ENCODE measurements at regions not wholly inside any gene's neighbourhood (a gene's known extent, or its start where the extent isn't known, plus 50 kb on each side); places are given as distances from the start of the nearest gene placed in this dataset.

DNA sequence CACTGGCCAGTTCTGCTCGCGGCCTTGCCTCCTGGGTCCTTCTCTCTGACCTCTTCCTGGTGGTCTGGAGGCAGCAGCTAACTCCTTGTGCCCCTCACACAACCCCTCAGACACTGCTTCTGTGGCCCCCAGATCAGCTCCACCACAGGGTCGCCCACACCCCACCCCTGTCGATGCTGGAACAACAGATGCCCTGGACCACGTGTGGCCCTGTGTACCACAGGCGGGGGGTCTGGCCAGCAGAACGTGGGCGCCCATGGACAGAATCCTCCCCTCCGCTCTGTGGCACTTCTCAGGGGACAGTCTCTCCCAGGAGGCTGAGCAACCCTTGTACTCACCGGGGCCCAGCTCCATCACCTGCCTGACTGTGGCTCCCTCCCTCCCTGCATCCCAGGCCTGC lies 245.6 kb downstream of the NDUFA10 start:
- H3K27ac ChIP-seq (ENCODE audit: extremely low read depth, low read depth, low read length) = no peak overlapping the region
- ChIA-PET POLR2A (no interaction called here), CTCF (ENCODE audit: low intra/inter-chr PET ratio) (interaction anchor here (0.7 kb wide), 1 partner anchor 53 kb away, joined by 3 read pairs; no protein-coding TSS in a partner anchor)
- H3K27me3 ChIP-seq (ENCODE audit: control insufficient read depth in 2 of 2, insufficient read depth in 2 of 2, low read length in 2 of 2) = peaks cover 2 to 45% of the 10 kb centered on the region in 2 experiments; a peak in 2 of 5 replicates
- H3K4me3 ChIP-seq = no peak overlapping the region
- no peak for TF ChIP-seq KDM2B (CRISPR knock-in tag; IDR thresholded peaks at IDR 0.05)
- no peak for TF ChIP-seq MCM5 (IDR thresholded peaks at IDR 0.05; ENCODE audit: low read depth)
- no peak for TF ChIP-seq ZNF668 (CRISPR knock-in tag; IDR thresholded peaks at IDR 0.05)
- no peak for TF ChIP-seq TEAD4 (IDR thresholded peaks at IDR 0.05; ENCODE audit: low read length)
- TF ChIP-seq TEAD4 (CRISPR knock-in tag; IDR thresholded peaks at IDR 0.05; ENCODE audit: borderline replicate concordance) = no peak
- TF ChIP-seq ELF1 (tag; IDR thresholded peaks at IDR 0.05) = no peak
- no peak for TF ChIP-seq ZNF134 (CRISPR knock-in tag; conservative IDR thresholded peaks at IDR 0.05)
- TF ChIP-seq, protein P1, sequence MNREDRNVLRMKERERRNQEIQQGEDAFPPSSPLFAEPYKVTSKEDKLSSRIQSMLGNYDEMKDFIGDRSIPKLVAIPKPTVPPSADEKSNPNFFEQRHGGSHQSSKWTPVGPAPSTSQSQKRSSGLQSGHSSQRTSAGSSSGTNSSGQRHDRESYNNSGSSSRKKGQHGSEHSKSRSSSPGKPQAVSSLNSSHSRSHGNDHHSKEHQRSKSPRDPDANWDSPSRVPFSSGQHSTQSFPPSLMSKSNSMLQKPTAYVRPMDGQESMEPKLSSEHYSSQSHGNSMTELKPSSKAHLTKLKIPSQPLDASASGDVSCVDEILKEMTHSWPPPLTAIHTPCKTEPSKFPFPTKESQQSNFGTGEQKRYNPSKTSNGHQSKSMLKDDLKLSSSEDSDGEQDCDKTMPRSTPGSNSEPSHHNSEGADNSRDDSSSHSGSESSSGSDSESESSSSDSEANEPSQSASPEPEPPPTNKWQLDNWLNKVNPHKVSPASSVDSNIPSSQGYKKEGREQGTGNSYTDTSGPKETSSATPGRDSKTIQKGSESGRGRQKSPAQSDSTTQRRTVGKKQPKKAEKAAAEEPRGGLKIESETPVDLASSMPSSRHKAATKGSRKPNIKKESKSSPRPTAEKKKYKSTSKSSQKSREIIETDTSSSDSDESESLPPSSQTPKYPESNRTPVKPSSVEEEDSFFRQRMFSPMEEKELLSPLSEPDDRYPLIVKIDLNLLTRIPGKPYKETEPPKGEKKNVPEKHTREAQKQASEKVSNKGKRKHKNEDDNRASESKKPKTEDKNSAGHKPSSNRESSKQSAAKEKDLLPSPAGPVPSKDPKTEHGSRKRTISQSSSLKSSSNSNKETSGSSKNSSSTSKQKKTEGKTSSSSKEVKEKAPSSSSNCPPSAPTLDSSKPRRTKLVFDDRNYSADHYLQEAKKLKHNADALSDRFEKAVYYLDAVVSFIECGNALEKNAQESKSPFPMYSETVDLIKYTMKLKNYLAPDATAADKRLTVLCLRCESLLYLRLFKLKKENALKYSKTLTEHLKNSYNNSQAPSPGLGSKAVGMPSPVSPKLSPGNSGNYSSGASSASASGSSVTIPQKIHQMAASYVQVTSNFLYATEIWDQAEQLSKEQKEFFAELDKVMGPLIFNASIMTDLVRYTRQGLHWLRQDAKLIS (CRISPR knock-in tag; IDR thresholded peaks at IDR 0.05) = no peak
- TF ChIP-seq ZNF644 (tag; IDR thresholded peaks at IDR 0.05; ENCODE audit: low read depth) = no peak
- TF ChIP-seq NFIC (IDR thresholded peaks at IDR 0.05) = no peak
- no peak for TF ChIP-seq BDP1 (IDR thresholded peaks at IDR 0.05; ENCODE audit: insufficient read depth, insufficient read length)
- no peak for TF ChIP-seq SFPQ (IDR thresholded peaks at IDR 0.05; ENCODE audit: low read depth, low read length)
- H3K4me1 ChIP-seq (replicated peaks in 1 of 2; ENCODE audit: control insufficient read depth in 2 of 2, insufficient read depth in 2 of 2, low read length in 2 of 2) = no peaks in the 10 kb centered on the region
- in situ Hi-C loops (cut with MboI) = no loop called here
- WGBS (ENCODE audit: insufficient coverage, low coverage, missing lambda C conversion rate) = 0% methylated on average over 5 of the region's 10 CpGs
- FAIRE-seq (no peak), DNase-seq (ENCODE audit: extremely low read depth in 1 of 4, low spot score in 3 of 4) (no peak), ATAC-seq (no peak)
- H3K79me2 ChIP-seq (ENCODE audit: control insufficient read depth, insufficient read depth, low read length) = no peaks in the 10 kb centered on the region
- intact Hi-C loops (cut with micrococcal nuclease) = no loop called here
- H3K4me2 ChIP-seq (ENCODE audit: insufficient read depth, low read length) = no peak overlapping the region
- H3K9me1 ChIP-seq (ENCODE audit: control insufficient read depth, insufficient read depth, low read length) = no peaks in the 10 kb centered on the region
- H3K9ac ChIP-seq (ENCODE audit: insufficient read depth in 1 of 2, low read depth in 2 of 2, low read length in 2 of 2) = no peak overlapping the region
- H3K36me3 ChIP-seq (ENCODE audit: control insufficient read depth, insufficient read depth, low read length) = no peaks in the 10 kb centered on the region
- no peaks in the 10 kb centered on the region for H3K9me3 ChIP-seq (replicated peaks; ENCODE audit: control insufficient read depth, insufficient read depth, low read depth, low read length)
- no peak overlapping the region for H2AFZ ChIP-seq (ENCODE audit: low read depth, low read length)
- no TSS peak for BruUV-seq (replicated peaks)
- no peaks in the 10 kb centered on the region for H4K20me1 ChIP-seq (replicated peaks; ENCODE audit: control insufficient read depth, insufficient read depth, low read length)
